WI38 (cell line): ENCODE measurements at regions not wholly inside any gene's neighbourhood (a gene's known extent, or its start where the extent isn't known, plus 50 kb on each side); places are given as distances from the start of the nearest gene placed in this dataset.
"Not testable (repeated sequence)": the region's sequence is repeated elsewhere in the genome, so short reads cannot be mapped to it uniquely, and the experiment has no call there.

Experiments
- H3K4me3 ChIP-seq: 2 replicates; pipeline ENCODE4 v1.5.1; 2011; ENCODE audit warnings: low read depth, mild to moderate bottlenecking, control low read depth, low read length
- CTCF ChIP-seq: IDR thresholded peaks from 2 replicates; pipeline ENCODE4 v1.5.1; 2012; ENCODE audit warnings: low read depth, mild to moderate bottlenecking, control low read depth, low read length

- no peak for TF ChIP-seq CTCF
- no peak overlapping the region for H3K4me3 ChIP-seq
Observed at GRCh38 chr1:55302972-55303371, 87.8 kb upstream of the USP24 start.

GRCh38 chr1:55301912-55302311 lies 86.7 kb upstream of the USP24 start:
- no peak overlapping the region for H3K4me3 ChIP-seq
- no peak for TF ChIP-seq CTCF

- no peak for TF ChIP-seq CTCF
- no peak overlapping the region for H3K4me3 ChIP-seq
Observed at GRCh38 chr1:55300975-55301374, 85.8 kb upstream of the USP24 start.

- no peak for TF ChIP-seq CTCF
- no peak overlapping the region for H3K4me3 ChIP-seq
Observed at GRCh38 chr1:55298167-55298894, 83.2 kb upstream of the USP24 start.

- not testable (repeated sequence) for H3K4me3 ChIP-seq
Observed at GRCh38 chr1:55296247-55296646, 81.1 kb upstream of the USP24 start.

GRCh38 chr1:55289614-55290013 lies 74.5 kb upstream of the USP24 start:
- no peak for TF ChIP-seq CTCF
- H3K4me3 ChIP-seq: no peak overlapping the region

- no peak for TF ChIP-seq CTCF
- no peak overlapping the region for H3K4me3 ChIP-seq
Observed at GRCh38 chr1:55289042-55289441, 73.9 kb upstream of the USP24 start.

- no peak overlapping the region for H3K4me3 ChIP-seq
- TF ChIP-seq CTCF: no peak
Observed at GRCh38 chr1:55288245-55288644, 73.1 kb upstream of the USP24 start.
